ENCODE measurements at regions not wholly inside any gene's neighbourhood (a gene's known extent, or its start where the extent isn't known, plus 50 kb on each side); places are given as distances from the start of the nearest gene placed in this dataset.
"Not testable (repeated sequence)": the region's sequence is repeated elsewhere in the genome, so short reads cannot be mapped to it uniquely, and the experiment has no call there.

DNA sequence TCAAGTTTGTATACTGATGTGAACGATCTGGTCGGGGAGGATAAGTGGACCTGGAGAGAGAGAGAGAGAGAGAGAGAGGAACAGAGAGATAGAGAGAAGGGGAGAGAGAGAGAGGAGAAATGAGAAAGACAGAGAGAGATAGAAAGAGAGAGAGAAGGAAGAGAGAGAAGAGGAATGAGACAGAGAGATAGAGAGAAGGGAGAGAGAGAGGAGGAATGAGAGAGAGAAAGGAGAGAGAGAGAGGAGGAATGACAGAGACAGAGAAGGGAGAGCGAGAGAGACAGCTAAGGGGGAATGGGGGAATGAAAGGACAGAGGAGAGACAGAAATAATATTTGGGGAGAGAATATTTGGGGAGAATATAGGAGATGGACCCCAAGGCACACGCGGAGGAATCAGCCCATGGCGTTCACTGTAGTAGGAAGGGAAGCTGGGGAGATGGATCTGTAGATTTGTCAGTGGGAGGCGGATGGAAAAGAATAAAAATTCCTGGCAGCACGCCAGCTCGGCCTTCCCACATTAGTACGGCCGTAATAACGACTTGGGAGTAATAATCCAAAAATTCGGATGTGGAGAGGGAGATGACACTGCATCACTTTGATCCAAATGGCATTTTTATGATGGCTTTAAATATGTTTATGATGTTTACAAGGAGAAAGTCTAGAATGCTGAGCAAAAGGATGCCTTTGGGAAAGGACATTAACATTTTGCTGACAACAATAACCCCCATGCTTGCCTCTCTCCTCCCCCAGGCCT, 159.8 kb upstream of the KCNJ6 start:
- H3K4me1 Mint-ChIP-seq = no peaks in the 10 kb centered on the region
- no peak for ATAC-seq
- H3K9me3 Mint-ChIP-seq = peaks cover 11% of the 10 kb centered on the region
- H3K36me3 Mint-ChIP-seq = no peaks in the 10 kb centered on the region
- no peak overlapping the region for H3K27ac Mint-ChIP-seq
- H3K4me3 Mint-ChIP-seq = no peak overlapping the region
- no peak for DNase-seq (ENCODE audit: low spot score in 2 of 2)

DNA sequence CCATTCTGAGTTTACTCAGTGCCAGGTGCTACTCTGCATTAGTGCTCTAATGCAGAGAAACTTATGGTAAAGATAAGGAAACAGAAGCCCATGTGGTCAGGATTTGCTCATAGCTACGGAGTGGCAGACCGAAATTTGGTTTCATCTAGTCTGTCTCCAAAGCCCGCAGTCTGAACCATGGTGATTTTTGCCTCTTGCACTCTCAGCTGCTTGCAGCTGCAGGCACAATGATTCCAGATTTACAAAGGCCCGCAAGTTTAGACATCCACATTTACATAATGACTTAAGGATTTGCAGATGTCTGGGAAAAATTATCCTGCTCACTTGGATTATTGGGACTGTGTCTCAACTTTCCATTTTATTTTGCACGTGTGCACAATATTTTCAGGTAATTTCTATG, 161.3 kb upstream of the KCNJ6 start:
- no peaks in the 10 kb centered on the region for H3K4me1 Mint-ChIP-seq
- H3K27ac Mint-ChIP-seq = no peak overlapping the region
- peaks cover 8% of the 10 kb centered on the region for H3K9me3 Mint-ChIP-seq
- H3K36me3 Mint-ChIP-seq = no peaks in the 10 kb centered on the region
- DNase-seq (ENCODE audit: low spot score in 2 of 2) (no peak), ATAC-seq (no peak)
- no peak overlapping the region for H3K4me3 Mint-ChIP-seq

GRCh38 chr21:38080888-38081287, 164.6 kb upstream of the KCNJ6 start:
- no peak for DNase-seq (ENCODE audit: low spot score in 2 of 2)
- Mint-ChIP-seq H3K27ac (no peak overlapping the region), H3K4me3 (no peak overlapping the region), H3K36me3 (no peaks in the 10 kb centered on the region), H3K9me3 (peaks cover under 1% of the 10 kb centered on the region), H3K4me1 (no peaks in the 10 kb centered on the region)
- ATAC-seq = no peak

DNA sequence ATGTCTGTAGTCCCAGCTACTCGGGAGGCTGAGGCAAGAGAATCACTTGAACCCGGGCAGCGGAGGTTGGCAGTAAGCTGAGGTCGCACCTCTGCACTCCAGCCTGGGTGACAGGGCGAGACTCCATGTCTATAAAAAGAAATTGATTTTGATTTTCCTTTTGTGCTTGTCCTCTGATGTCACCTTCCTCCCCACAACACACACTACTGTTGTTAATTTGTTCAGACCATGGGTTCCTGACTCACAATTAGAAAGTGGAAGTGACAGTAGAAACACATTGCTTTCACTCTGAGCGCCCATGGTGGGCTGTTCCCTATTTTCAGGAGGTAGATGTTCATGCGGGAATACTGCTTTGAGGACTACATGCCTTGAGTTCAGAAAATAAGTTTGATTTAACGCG, 165.5 kb upstream of the KCNJ6 start:
- H3K36me3 Mint-ChIP-seq = no peaks in the 10 kb centered on the region
- H3K27ac Mint-ChIP-seq = no peak overlapping the region
- no peak for ATAC-seq
- no peaks in the 10 kb centered on the region for H3K4me1 Mint-ChIP-seq
- H3K4me3 Mint-ChIP-seq = no peak overlapping the region
- H3K9me3 Mint-ChIP-seq = no peaks in the 10 kb centered on the region
- DNase-seq (ENCODE audit: low spot score in 2 of 2) = no peak

DNA sequence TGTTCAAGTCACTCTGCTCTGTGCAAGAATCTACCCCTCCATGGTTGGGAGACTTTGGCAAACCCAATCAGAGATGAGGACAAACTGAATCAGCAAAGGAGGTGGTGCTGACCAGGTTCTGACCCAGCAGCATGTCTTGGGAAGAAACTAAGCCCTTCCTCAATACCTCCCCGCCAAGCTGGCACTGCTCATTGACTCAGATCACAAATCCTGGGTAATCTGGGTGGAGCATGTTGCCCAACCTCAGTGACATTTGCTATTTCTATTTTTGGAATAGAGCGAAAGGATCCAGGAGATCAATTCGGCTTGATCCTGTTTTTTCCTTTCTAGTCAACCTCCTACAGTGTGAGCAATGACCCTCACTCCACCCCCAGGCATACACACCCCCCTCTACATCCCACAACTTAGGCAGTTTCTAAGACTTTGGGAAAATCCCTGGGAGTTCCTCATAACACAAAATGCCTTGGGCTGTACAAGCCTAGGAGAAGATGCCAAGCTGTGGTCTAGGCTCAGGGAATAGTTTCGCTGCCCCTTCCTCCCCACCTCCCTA, 166.8 kb upstream of the KCNJ6 start:
- DNase-seq (ENCODE audit: low spot score in 2 of 2) = no peak

GRCh38 chr21:38083535-38083934, 167.3 kb upstream of the KCNJ6 start:
- DNase-seq (ENCODE audit: low spot score in 2 of 2) = no peak
- ATAC-seq = no peak
- no peaks in the 10 kb centered on the region for H3K9me3 Mint-ChIP-seq
- H3K4me3 Mint-ChIP-seq = no peak overlapping the region
- H3K4me1 Mint-ChIP-seq = no peaks in the 10 kb centered on the region
- no peaks in the 10 kb centered on the region for H3K36me3 Mint-ChIP-seq
- H3K27ac Mint-ChIP-seq = no peak overlapping the region

More for the DNA sequence above, 166.8 kb upstream of the KCNJ6 start:
- Mint-ChIP-seq H3K9me3 (no peaks in the 10 kb centered on the region), H3K27ac (no peak overlapping the region), H3K4me3 (no peak overlapping the region), H3K36me3 (no peaks in the 10 kb centered on the region), H3K4me1 (no peaks in the 10 kb centered on the region)
- ATAC-seq = no peak

GRCh38 chr21:38086580-38086979, 170.2 kb upstream of the KCNJ15 start:
- H3K9me3 Mint-ChIP-seq = no peaks in the 10 kb centered on the region
- no peaks in the 10 kb centered on the region for H3K36me3 Mint-ChIP-seq
- DNase-seq (ENCODE audit: low spot score in 2 of 2) (no peak), ATAC-seq (no peak)
- H3K4me1 Mint-ChIP-seq = no peaks in the 10 kb centered on the region
- H3K4me3 Mint-ChIP-seq = no peak overlapping the region
- no peak overlapping the region for H3K27ac Mint-ChIP-seq

- Mint-ChIP-seq H3K36me3 (no peaks in the 10 kb centered on the region), H3K27ac (no peak overlapping the region)
Observed at GRCh38 chr21:38088916-38089762, 167.7 kb upstream of the KCNJ15 start.

DNA sequence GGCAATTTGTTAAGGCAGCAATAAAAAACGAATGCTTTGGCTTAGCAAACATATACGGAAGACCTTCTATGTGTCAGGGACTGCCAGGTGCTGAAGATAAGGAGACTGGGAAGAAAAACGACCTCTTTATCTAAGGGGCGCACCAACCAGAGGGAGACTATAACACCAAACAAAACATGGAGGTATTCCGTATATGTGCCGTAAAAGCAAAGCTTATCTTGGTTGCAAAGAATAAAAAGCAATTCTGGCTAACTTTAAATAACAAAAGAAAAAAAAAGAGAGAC, 167.1 kb upstream of the KCNJ15 start:
- Mint-ChIP-seq H3K9me3 (peaks cover 4% of the 10 kb centered on the region), H3K36me3 (no peaks in the 10 kb centered on the region), H3K4me1 (no peaks in the 10 kb centered on the region), H3K27ac (no peak overlapping the region), H3K4me3 (no peak overlapping the region)
- ATAC-seq (no peak), DNase-seq (ENCODE audit: low spot score in 2 of 2) (no peak)

More at GRCh38 chr21:38088916-38089762, 167.7 kb upstream of the KCNJ15 start:
- Mint-ChIP-seq H3K9me3 (peaks cover 3% of the 10 kb centered on the region), H3K4me1 (no peaks in the 10 kb centered on the region), H3K4me3 (no peak overlapping the region)
- ATAC-seq (no peak), DNase-seq (ENCODE audit: low spot score in 2 of 2) (no peak)

- H3K4me3 Mint-ChIP-seq; H3K36me3 Mint-ChIP-seq; H3K4me1 Mint-ChIP-seq; H3K9me3 Mint-ChIP-seq; H3K27ac Mint-ChIP-seq; DNase-seq (ENCODE audit: low spot score in 2 of 2); ATAC-seq: not testable (repeated sequence)
Observed at GRCh38 chr21:38091061-38091460, 165.7 kb upstream of the KCNJ15 start.

DNA sequence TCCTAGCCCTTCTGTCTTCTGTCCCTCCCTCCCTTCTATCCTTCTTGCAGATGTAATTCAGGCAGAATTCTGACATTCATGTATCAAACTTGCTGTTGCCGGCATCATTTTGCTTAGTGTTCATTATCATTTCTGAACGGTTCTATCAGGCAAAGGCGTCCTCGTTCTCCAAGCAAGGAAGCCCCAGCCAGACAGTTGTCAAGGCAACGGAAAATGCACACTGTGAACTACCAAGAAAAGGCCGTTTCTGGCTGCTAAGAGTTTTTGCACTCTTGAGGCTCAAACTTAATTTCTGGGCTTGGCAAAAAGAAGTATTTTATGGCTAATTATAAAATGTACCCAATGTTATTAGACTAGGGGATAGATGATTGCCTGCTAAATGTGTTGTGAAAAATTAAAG, 164.7 kb upstream of the KCNJ15 start:
- no peaks in the 10 kb centered on the region for H3K4me1 Mint-ChIP-seq
- H3K36me3 Mint-ChIP-seq = no peaks in the 10 kb centered on the region
- ATAC-seq (no peak), DNase-seq (ENCODE audit: low spot score in 2 of 2) (no peak)
- peaks cover 6% of the 10 kb centered on the region for H3K9me3 Mint-ChIP-seq
- H3K4me3 Mint-ChIP-seq = no peak overlapping the region
- no peak overlapping the region for H3K27ac Mint-ChIP-seq

- H3K36me3 Mint-ChIP-seq = no peaks in the 10 kb centered on the region
- no peaks in the 10 kb centered on the region for H3K4me1 Mint-ChIP-seq
- peaks cover 12% of the 10 kb centered on the region for H3K9me3 Mint-ChIP-seq
- H3K4me3 Mint-ChIP-seq = no peak overlapping the region
- DNase-seq (ENCODE audit: low spot score in 2 of 2) (no peak), ATAC-seq (no peak)
- H3K27ac Mint-ChIP-seq = no peak overlapping the region
Observed at GRCh38 chr21:38095220-38095619, 161.6 kb upstream of the KCNJ15 start.

DNA sequence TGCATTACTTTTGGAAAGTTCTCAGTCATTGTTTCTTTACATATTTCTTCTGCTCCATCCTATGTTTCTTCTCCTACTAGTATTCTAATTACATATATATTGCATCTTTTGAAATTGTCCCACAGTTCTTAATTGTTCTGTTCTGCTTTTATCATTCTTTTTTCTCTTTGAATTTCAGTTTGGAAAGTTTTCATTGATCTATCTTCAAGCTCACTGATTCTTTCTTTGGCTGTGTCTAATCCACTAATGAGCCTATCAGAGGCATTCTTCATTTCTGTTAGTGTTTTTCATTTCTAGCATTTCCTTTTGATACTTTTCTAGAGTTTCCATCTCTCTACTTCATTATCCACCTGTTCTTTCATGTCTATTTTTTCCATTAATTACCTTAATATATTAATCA, 159.0 kb upstream of the KCNJ15 start:
- H3K9me3 Mint-ChIP-seq = peaks cover 12% of the 10 kb centered on the region
- no peak overlapping the region for H3K4me3 Mint-ChIP-seq
- DNase-seq (ENCODE audit: low spot score in 2 of 2) (no peak), ATAC-seq (no peak)
- no peak overlapping the region for H3K27ac Mint-ChIP-seq
- no peaks in the 10 kb centered on the region for H3K4me1 Mint-ChIP-seq
- no peaks in the 10 kb centered on the region for H3K36me3 Mint-ChIP-seq

DNA sequence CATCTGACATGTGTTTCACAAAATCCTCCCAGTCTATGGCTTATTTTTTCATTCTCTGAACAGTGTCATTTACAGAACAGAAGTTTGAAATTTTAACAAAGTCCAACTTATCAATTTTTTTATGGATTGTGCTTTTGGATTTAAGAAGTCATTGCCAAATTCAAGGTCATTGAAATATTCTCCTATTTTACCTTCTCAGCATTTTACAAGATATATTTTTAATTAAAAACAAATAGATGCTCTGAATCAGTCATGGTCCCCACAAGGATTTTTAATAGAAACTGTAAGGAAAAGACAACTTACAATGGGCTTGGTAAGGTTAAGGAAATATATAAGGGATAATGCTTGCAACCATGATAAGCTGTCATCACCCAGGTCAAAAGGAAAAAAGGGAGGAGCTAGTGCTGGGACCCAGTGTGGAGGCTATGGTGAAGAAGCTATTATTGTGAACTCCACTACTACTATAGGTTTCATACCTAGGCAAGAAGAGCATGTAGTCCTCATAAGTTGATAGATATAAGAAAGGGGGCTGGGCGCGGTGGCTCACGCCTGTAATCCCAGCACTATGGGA, 144.5 kb upstream of the KCNJ15 start:
- Mint-ChIP-seq H3K36me3 (no peaks in the 10 kb centered on the region), H3K4me3 (no peak overlapping the region), H3K4me1 (no peaks in the 10 kb centered on the region), H3K9me3 (peaks cover 3% of the 10 kb centered on the region), H3K27ac (no peak overlapping the region)
- DNase-seq (ENCODE audit: low spot score in 2 of 2) = no peak
- ATAC-seq = no peak

DNA sequence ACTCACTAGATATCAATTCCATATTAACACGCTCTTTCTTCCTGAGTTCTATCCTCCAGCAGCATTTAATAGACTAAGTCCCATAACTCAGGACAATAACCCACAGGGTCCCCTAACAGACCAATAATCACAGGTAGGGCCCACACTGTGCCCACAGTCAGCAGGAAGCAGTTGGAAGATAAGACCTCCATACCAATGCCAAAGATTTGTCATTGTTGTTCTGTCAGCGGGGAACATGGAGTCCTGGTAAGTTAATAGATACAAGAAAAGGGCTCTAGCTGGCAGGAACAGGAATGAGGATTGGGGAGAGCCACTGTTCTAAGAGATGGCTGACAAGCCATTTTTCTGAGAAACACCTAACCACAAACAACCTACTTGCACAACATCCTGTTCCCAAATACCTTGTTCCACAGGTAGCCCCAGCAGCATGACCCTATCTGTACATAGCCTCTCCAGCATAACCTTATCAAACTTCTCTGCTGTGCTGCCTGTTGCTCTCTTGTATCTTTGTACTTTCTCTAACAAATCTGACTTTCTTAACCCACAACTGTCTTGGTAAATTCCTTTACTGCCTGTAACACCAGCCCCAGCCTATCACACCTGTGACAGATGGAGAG, 142.0 kb upstream of the KCNJ15 start:
- Mint-ChIP-seq H3K9me3 (peaks cover 3% of the 10 kb centered on the region), H3K4me3 (no peak overlapping the region), H3K4me1 (no peaks in the 10 kb centered on the region), H3K36me3 (no peaks in the 10 kb centered on the region), H3K27ac (no peak overlapping the region)
- ATAC-seq = no peak
- no peak for DNase-seq (ENCODE audit: low spot score in 2 of 2)
